H1 (cell line): ENCODE measurements at regions not wholly inside any gene's neighbourhood (a gene's known extent, or its start where the extent isn't known, plus 50 kb on each side); places are given as distances from the start of the nearest gene placed in this dataset.

Experiments used
- CTCF ChIA-PET: fragments of 300-600 bp; sonication (Branson Sonifier 250); formaldehyde crosslinking; loops from one replicate; lab custom pipeline; 2021; ENCODE audit not compliant: partially characterized antibody; lab: Charles Lee
- POLR2A ChIA-PET: fragments of 300-600 bp; sonication (Branson Sonifier 250); formaldehyde crosslinking; loops from one replicate; lab custom pipeline; 2021; ENCODE audit warnings: inconsistent platforms; ENCODE audit not compliant: partially characterized antibody; lab: Charles Lee
- DNase-seq, 2 experiments: peaks; one replicate each; pipeline versions ENCODE4 v3.0.0 to v3.0.0-alpha.2; 2010 to 2022; ENCODE audit warnings: low spot score in 2 of 2, low read depth in 1 of 2, mixed read lengths in 1 of 2
- FAIRE-seq: peaks from 2 replicates; lab custom pipeline; 2011; peaks lifted over from hg19 to GRCh38; lab: Jason Lieb, UNC
- H2AFZ ChIP-seq: 2 replicates; pipeline ENCODE4 v1.8.1; 2012; ENCODE audit warnings: low read length, inconsistent platforms
- H2AK5ac ChIP-seq: 2 replicates; pipeline ENCODE4 v1.6.1; 2013; ENCODE audit warnings: low read depth, low read length
- H2BK120ac ChIP-seq: replicated peaks from 2 replicates; pipeline ENCODE3; 2013; ENCODE audit warnings: low read depth, low read length, inconsistent platforms
- H2BK12ac ChIP-seq: 2 replicates; pipeline ENCODE4 v1.6.1; 2013; ENCODE audit warnings: low read depth, low read length
- H2BK15ac ChIP-seq: 2 replicates; pipeline ENCODE4 v1.6.1; 2013; ENCODE audit warnings: low read length
- H2BK20ac ChIP-seq: 2 replicates; pipeline ENCODE4 v1.6.1; 2013; ENCODE audit warnings: low read length
- H2BK5ac ChIP-seq: 2 replicates; pipeline ENCODE4 v1.6.1; 2013; ENCODE audit warnings: low read depth, low read length
- H3K14ac ChIP-seq: 2 replicates; pipeline ENCODE4 v1.6.1; 2013; ENCODE audit warnings: inconsistent platforms; ENCODE audit not compliant: insufficient read length
- H3K18ac ChIP-seq: 2 replicates; pipeline ENCODE4 v1.6.1; 2013; ENCODE audit warnings: low read length; ENCODE audit errors: extremely low read depth
- H3K23ac ChIP-seq: 2 replicates; pipeline ENCODE4 v1.6.1; 2013; ENCODE audit warnings: inconsistent platforms; ENCODE audit not compliant: insufficient read length
- H3K23me2 ChIP-seq: 2 replicates; pipeline ENCODE4 v1.6.1; 2013; ENCODE audit warnings: low read depth, low read length
- H3K27ac ChIP-seq: 2 replicates; pipeline ENCODE4 v1.6.1; 2011; ENCODE audit warnings: low read depth, low read length, inconsistent platforms
- H3K27me3 ChIP-seq, 4 experiments: replicated peaks in 1 of 4; 1 replicate in 1 of 4; 2 replicates in 3 of 4; pipeline versions ENCODE4 v1.6.1 to v1.8.1; 2011 to 2013; ENCODE audit warnings: low read length in 3 of 4, mild to moderate bottlenecking in 3 of 4, inconsistent platforms in 2 of 4, mixed read lengths in 2 of 4, moderate library complexity in 1 of 4; ENCODE audit not compliant: control insufficient read depth in 3 of 4, insufficient read depth in 3 of 4; ENCODE audit errors: extremely low read depth in 1 of 4
- H3K36me3 ChIP-seq, 4 experiments: 2 replicates each; pipeline versions ENCODE4 v1.6.1 to v1.8.1; 2011 to 2013; ENCODE audit warnings: mild to moderate bottlenecking in 4 of 4, low read length in 3 of 4, moderate library complexity in 2 of 4, control low read depth in 1 of 4, inconsistent platforms in 1 of 4; ENCODE audit not compliant: insufficient read depth in 4 of 4, control insufficient read depth in 2 of 4
- H3K4ac ChIP-seq: replicated peaks from 2 replicates; pipeline ENCODE3; 2013; ENCODE audit warnings: low read length, low read depth, mixed read lengths, inconsistent platforms; ENCODE audit not compliant: insufficient read length
- H3K4me1 ChIP-seq, 4 experiments: replicated peaks in 1 of 4; 1 replicate in 1 of 4; 2 replicates in 3 of 4; pipeline versions ENCODE4 v1.6.1 to v1.8.1; 2011 to 2013; ENCODE audit warnings: low read length in 3 of 4, inconsistent platforms in 2 of 4, mixed read lengths in 1 of 4; ENCODE audit not compliant: insufficient read depth in 4 of 4, control insufficient read depth in 3 of 4
- H3K4me2 ChIP-seq, 2 experiments: 2 replicates each; pipeline versions ENCODE4 v1.6.1 to v1.8.1; 2011 to 2013; ENCODE audit warnings: low read depth in 2 of 2, low read length in 2 of 2, control low read depth in 1 of 2, inconsistent platforms in 1 of 2, mild to moderate bottlenecking in 1 of 2; ENCODE audit not compliant: insufficient read depth in 1 of 2
- H3K4me3 ChIP-seq, 4 experiments: fragments of 200-600, 300-600 bp in 1 of 4; sonication (generic), shearing (Covaris generic), sonication (Bioruptor Twin) in 1 of 4; 2 replicates each; pipeline versions ENCODE4 v1.5.1 to v1.8.1; 2011 to 2016; ENCODE audit warnings: low read length in 4 of 4, low read depth in 3 of 4, control low read depth in 2 of 4, inconsistent platforms in 2 of 4, mild to moderate bottlenecking in 2 of 4, mixed read lengths in 1 of 4, moderate library complexity in 1 of 4; ENCODE audit not compliant: insufficient read depth in 2 of 4; ENCODE audit errors: extremely low read depth in 1 of 4
- H3K56ac ChIP-seq: replicated peaks from 2 replicates; pipeline ENCODE3; 2013; ENCODE audit warnings: low read depth, mild to moderate bottlenecking, mixed read lengths, low read length, inconsistent platforms; ENCODE audit not compliant: insufficient read length
- H3K79me1 ChIP-seq: 2 replicates; pipeline ENCODE4 v1.6.1; 2013; ENCODE audit warnings: low read depth, low read length, control low read depth
- H3K79me2 ChIP-seq, 2 experiments: 2 replicates each; pipeline versions ENCODE4 v1.6.1 to v1.8.1; 2012 to 2013; ENCODE audit warnings: low read length in 2 of 2, mild to moderate bottlenecking in 2 of 2, inconsistent platforms in 1 of 2; ENCODE audit not compliant: insufficient read depth in 2 of 2, control insufficient read depth in 1 of 2
- H3K9ac ChIP-seq, 4 experiments: replicated peaks in 1 of 4; 1 replicate in 1 of 4; 2 replicates in 3 of 4; pipeline versions ENCODE4 v1.6.1 to v1.8.1; 2011 to 2013; ENCODE audit warnings: low read depth in 3 of 4, low read length in 3 of 4, control low read depth in 2 of 4, mild to moderate bottlenecking in 2 of 4, moderate library complexity in 2 of 4, inconsistent platforms in 1 of 4; ENCODE audit errors: extremely low read depth in 1 of 4
- H3K9me3 ChIP-seq, 2 experiments: 2 replicates each; pipeline versions ENCODE4 v1.6.1 to v1.8.1; 2012 to 2013; ENCODE audit warnings: mild to moderate bottlenecking in 2 of 2, moderate library complexity in 2 of 2, control low read depth in 1 of 2, inconsistent platforms in 1 of 2, low read depth in 1 of 2, low read length in 1 of 2, mixed read lengths in 1 of 2; ENCODE audit not compliant: insufficient read depth in 2 of 2
- H4K20me1 ChIP-seq, 2 experiments: replicated peaks in 1 of 2; 2 replicates each; pipeline versions ENCODE3 to v1.8.1; 2011 to 2013; ENCODE audit warnings: inconsistent platforms in 2 of 2, low read length in 2 of 2, mild to moderate bottlenecking in 1 of 2; ENCODE audit not compliant: insufficient read depth in 2 of 2, control insufficient read depth in 1 of 2
- H4K5ac ChIP-seq: 2 replicates; pipeline ENCODE4 v1.6.1; 2013; ENCODE audit warnings: low read length, low read depth, mixed read lengths, inconsistent platforms; ENCODE audit not compliant: insufficient read length
- H4K8ac ChIP-seq: 2 replicates; pipeline ENCODE4 v1.8.0; 2013; ENCODE audit warnings: mild to moderate bottlenecking, moderate library complexity, low read length, inconsistent platforms; ENCODE audit not compliant: insufficient read depth; ENCODE audit errors: extremely low read depth
- H4K91ac ChIP-seq: replicated peaks from 2 replicates; pipeline ENCODE3; 2013; ENCODE audit warnings: low read length, mixed read lengths, inconsistent platforms; ENCODE audit not compliant: insufficient read length
- KDM5A ChIP-seq: fragments of 200-600 bp; IDR thresholded peaks from 2 replicates; pipeline ENCODE4 v1.7.1; 2012; ENCODE audit warnings: mild to moderate bottlenecking, low read length, inconsistent platforms, mixed read lengths
- POU5F1 ChIP-seq: IDR thresholded peaks from 2 replicates; pipeline ENCODE4 v1.6.1; 2011; ENCODE audit warnings: low read depth, mild to moderate bottlenecking, low read length, moderate library complexity
- SAP30 ChIP-seq: fragments of 300-600 bp; sonication (generic); IDR thresholded peaks from 2 replicates; pipeline ENCODE4 v1.7.1; 2012; ENCODE audit warnings: low read length, moderate library complexity, mild to moderate bottlenecking, inconsistent platforms; ENCODE audit not compliant: insufficient read depth, insufficient replicate concordance
- TEAD4 ChIP-seq: IDR thresholded peaks from 2 replicates; pipeline ENCODE4 v1.6.1; 2012; ENCODE audit warnings: low read depth, low read length, inconsistent platforms, mixed read lengths
- WGBS, 2 experiments: shearing (Covaris generic) in 1 of 2; methylation state at CpG; one replicate each; pipeline versions ENCODE4 v1.1.6 to v1.1.7; 2013 to 2015; ENCODE audit warnings: low lambda C conversion rate in 2 of 2, mixed read lengths in 2 of 2, inconsistent platforms in 1 of 2, low coverage in 1 of 2, missing lambda C conversion rate in 1 of 2; ENCODE audit not compliant: insufficient replicate concordance in 2 of 2, insufficient coverage in 1 of 2, insufficient read length in 1 of 2; ENCODE audit errors: extremely low coverage in 1 of 2, missing lambda C conversion rate in 1 of 2; 5-methylcytosine and 5-hydroxymethylcytosine counted together

DNA sequence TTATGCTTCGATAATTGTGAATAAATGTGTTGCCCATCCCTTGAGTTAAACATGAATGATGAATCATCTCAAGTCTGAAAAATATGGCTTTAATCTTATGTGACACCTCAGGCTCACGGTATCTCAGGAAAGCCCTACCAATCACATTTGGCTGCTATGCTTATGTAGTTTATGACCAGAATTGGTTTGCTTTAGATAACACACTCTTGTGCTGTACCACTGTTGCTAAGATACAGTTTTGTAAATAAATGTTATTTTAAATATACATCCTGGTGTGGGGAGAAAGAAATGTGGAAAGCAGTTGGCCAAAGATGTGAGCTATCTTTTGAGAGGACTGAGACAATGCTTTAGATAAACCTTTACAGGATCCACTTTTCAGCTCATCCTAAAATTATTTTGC is 63.2 kb downstream of the NPY1R start:
- Histone ChIP-seq H2AFZ (no peak overlapping the region), H2BK20ac (no peak overlapping the region), H4K8ac (no peak overlapping the region), H3K79me2 (no peaks in the 10 kb centered on the region), H3K79me1 (no peaks in the 10 kb centered on the region), H2BK12ac (no peak overlapping the region), H3K23me2 (no peaks in the 10 kb centered on the region), H3K4ac (no peak overlapping the region), H3K9me3 (no peaks in the 10 kb centered on the region), H3K14ac (no peak overlapping the region), H3K4me1 (no peaks in the 10 kb centered on the region; a peak in 1 of 7 replicates), H3K27me3 (no peaks in the 10 kb centered on the region), H3K4me3 (no peak overlapping the region), H4K91ac (no peak overlapping the region), H3K56ac (no peak overlapping the region), H3K4me2 (no peak overlapping the region), H3K9ac (no peak overlapping the region), H2AK5ac (no peak overlapping the region), H4K20me1 (no peaks in the 10 kb centered on the region), H3K27ac (no peak overlapping the region), H2BK15ac (no peak overlapping the region), H3K36me3 (no peaks in the 10 kb centered on the region), H3K23ac (no peak overlapping the region), H2BK5ac (no peak overlapping the region), H3K18ac (no peak overlapping the region), H4K5ac (no peak overlapping the region), H2BK120ac (no peak overlapping the region)
- WGBS, 2 experiments: 98% methylated on average over 2 of the region's 2 CpGs; no CpG with 5 or more reads in 1 of the 2 experiments
- no peak for TF ChIP-seq SAP30
- TF ChIP-seq KDM5A: no peak
- TF ChIP-seq POU5F1: no peak
- no peak for TF ChIP-seq TEAD4
- FAIRE-seq: no peak
- ChIA-PET CTCF (interaction anchor here (1.3 to 1.9 kb wide), 2 partner anchors 18 to 25 kb away, joined by 4 to 5 read pairs; no protein-coding TSS in a partner anchor), POLR2A (no interaction called here)
- no peak for DNase-seq
